Right renal pelvis (tissue), 4 donors: ENCODE measurements at regions not wholly inside any gene's neighbourhood (a gene's known extent, or its start where the extent isn't known, plus 50 kb on each side); places are given as distances from the start of the nearest gene placed in this dataset.
A peak's percentile ranks its signal among the peaks of the same experiment; 100 is the strongest.

Source experiments
- DNase-seq, 4 donors: peaks; one replicate each; pipeline ENCODE4 v3.0.0-alpha.2; 2013; ENCODE audit warnings: low read depth in 4 of 4, low spot score in 3 of 4, missing footprints in 1 of 4

DNA sequence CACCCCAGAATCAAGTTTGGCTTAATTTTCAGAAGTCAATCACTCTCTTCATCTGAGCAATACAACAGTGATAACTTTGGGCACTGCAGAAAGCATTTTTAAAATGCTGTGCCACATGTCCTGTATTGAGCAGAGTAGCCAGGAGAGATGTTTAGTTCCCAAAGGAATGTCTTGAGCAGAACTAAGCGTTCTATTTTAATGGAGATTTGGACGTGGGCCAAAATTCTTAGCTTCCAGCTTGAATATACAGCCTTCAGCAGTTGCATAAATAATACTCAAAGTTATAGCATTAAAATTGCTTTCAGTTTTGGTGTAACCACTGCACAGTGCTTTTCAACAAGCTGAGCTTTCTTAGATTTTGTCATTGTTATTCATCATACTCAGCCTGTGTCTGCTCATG lies 679.2 kb downstream of the NLGN4X start:
- DNase-seq: peak in 1 of 4 donors; percentile 17

DNA sequence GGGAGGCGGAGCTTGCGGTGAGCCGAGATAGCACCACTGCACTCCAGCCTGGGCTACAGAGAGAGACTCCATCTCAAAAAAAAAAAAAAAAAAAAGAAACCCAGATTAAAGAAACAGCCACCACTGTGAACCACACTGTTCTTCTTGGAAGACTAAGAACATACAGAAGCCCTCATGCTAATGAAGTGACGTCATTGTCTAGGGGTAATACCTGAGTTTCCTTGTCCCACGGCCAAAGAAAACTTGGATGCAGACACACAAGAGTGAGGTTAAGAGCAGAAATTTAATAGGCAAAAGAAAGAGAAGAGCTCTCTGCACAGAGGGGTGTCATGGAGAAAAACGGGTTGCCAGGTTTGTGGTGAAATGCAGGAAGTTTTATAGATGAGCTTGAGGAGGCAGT lies 691.6 kb downstream of the NLGN4X start:
- DNase-seq: no peak

DNA sequence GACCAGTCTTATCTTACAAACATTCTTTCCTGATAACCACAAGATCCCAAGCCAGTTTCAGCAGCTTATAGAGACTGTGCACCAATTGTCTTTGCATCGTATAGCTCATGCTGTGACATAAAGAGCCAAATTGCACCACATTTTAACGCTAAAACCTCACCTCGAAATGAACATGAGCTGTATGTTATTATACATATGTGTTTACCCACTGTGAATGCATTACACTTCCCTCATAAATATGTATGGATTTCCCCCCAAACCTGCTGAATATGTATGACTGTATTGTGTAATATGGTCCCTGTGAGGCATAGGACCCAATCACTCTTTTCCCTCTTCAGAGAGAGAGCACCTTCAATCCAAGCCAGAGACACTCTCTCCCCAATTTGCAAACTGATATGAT lies 692.4 kb downstream of the NLGN4X start:
- DNase-seq: no peak

DNA sequence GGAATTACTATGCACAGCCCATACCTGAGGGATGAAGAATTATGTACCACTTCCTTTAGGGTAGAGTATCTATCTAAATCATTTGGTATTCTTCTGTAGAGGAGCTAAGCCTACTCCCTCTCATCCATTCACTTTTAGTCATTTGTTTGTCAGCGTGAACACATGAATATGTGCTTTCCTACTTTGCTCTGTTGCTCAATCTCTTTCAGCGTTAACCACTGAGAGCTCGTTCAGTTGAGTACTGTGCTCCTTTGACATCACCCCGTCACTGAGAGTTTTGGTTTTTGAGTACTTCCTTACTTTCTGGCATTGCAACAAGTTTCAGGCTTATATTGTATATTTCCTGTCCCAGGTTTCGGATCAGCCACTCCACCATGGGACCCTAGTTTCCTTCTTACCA lies 700.6 kb downstream of the NLGN4X start:
- DNase-seq: no peak

DNA sequence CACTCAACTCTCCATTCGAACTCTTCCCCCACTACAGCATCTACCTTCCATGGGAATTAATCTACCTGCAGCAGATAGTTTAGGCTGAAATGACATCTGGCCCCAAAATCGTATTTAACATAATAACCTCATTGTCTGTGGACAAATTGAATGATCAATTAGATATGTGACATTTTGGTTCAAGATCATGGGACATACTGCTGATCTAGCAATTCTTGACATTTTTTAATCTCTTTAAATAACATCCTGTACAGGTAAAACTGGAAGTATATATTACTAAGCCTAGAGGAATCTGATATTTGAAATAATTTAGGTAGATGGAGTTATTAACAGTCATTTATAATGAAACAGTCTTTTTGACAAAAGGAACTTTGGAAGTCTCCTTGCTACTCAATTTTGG lies 702.5 kb downstream of the NLGN4X start:
- DNase-seq: no peak

DNA sequence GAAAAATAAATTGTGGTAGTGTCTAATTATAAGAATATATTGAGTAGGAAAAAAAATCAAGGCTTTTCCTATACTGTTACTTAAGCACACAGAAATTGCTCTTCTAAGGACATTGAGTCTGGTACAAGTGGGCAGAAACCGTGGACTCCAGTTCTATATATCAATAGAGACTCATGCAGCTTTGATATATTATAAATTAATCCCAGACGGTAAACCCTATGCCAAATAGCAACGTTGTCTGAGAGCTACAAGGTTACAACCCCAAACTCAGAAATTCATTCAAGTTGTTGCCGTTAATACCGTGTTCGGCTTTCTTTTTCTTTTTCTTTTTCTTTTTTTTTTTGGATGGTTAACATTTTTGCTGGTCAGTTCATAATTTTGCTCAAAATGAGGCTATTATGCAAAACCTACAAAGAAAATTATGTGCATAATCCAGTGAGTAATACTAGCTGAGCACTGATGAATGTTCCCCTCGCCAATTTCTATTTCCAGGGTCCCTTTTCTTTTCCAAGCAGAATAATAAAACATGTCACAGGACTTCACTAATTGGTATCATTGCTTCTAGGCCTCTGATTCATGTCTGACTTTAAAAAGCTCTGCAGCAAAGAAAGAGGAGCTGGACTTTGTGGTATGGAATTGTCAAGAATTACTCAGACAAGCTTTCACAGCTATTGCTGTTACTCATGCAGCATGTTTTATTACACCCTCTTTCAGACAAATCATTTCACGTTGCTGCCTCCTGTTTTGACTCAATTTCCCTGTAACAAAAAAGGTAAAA lies 737.7 kb downstream of the NLGN4X start:
- DNase-seq: no peak

GRCh38 chrX:5474282-5474681 lies 754.4 kb downstream of the NLGN4X start:
- no peak for DNase-seq

GRCh38 chrX:5458300-5458842 lies 770.3 kb downstream of the NLGN4X start:
- no peak for DNase-seq

GRCh38 chrX:5449323-5449722 lies 779.3 kb downstream of the NLGN4X start:
- DNase-seq: no peak

DNA sequence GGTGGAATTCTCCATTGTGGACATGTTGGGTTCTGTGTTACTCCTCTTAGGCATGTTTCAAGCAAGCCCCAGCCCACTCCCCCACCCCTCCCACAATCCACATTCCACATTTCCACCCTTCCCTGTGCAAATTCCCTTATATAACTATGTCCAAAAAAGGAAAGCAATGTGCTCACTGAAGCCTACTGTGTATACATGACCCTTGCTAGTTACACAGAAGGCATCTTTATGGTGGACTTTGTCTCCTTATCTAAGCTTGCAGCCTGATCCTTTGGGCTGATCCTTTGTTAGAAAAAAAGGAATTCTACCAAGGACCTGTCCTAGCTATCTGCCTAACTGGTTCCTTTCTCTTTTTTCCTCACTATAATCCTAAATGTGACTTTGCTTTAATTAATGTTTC lies 796.8 kb downstream of the NLGN4X start:
- no peak for DNase-seq

GRCh38 chrX:5425119-5425518 lies 803.5 kb downstream of the NLGN4X start:
- no peak for DNase-seq

- no peak for DNase-seq
Measured at GRCh38 chrX:5417381-5417780, 811.3 kb downstream of the NLGN4X start.

GRCh38 chrX:5415738-5416137 lies 812.9 kb downstream of the NLGN4X start:
- no peak for DNase-seq

DNA sequence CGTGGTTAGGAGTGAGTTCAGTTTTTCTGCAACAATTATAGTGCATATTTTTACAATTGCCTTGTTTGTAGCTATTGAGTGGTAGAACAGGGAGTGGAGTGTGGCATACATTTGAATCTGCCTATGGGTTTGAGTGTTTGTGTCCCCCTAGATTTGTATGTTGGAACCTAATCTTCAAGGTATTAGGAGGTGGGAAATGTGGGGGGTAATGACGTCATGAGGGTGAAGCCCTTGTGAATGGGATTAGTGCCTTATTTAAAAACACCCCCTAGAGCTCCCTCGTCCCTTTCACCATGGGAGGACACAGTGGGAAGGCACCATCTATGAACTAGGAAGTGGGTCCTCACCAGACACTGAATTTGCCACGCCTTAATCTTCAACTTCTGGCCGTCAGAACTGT lies 819.6 kb downstream of the NLGN4X start:
- no peak for DNase-seq

- no peak for DNase-seq
Measured at GRCh38 chrX:5402461-5402860, 826.2 kb downstream of the NLGN4X start.

DNA sequence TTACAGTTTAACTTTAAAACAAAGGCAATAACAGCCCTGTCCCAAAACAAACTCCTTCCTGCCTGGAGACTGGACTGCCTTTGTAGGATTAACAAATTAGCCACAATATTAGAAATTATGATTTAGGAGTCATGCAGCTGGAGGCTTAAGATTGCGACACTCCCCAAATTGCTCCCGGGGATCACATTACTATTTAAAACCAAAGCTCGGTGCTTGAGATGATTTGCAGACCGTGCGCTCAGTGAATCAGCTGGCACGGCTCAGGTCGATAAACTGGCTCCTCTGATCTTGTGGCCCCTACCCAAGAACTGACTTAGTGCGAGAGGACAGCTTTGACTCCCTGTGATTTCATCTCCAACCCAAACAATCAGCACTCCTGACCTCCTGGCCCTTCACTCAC lies 829.3 kb downstream of the NLGN4X start:
- no peak for DNase-seq

GRCh38 chrX:5397409-5397808 lies 831.3 kb downstream of the NLGN4X start:
- DNase-seq: no peak

DNA sequence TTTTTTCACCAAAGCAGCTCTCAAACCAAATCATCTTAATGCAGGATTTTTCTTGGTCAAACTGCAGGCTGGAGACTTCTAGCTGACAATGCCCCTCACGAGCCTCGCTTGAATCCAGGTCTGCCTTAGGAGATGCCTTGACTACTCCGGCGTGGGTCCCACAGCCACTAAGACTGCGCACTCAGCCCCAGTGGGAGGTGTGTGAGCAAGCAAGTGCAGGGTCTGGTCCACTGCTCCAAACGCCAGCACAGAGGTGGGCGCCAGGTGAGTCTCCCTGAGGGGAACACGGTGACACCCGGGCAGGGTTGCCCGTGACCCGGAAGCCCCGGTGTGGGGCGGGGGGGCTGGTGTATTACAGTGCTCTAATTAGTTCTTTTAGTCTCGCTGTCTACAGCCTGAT lies 838.3 kb downstream of the NLGN4X start:
- no peak for DNase-seq

DNA sequence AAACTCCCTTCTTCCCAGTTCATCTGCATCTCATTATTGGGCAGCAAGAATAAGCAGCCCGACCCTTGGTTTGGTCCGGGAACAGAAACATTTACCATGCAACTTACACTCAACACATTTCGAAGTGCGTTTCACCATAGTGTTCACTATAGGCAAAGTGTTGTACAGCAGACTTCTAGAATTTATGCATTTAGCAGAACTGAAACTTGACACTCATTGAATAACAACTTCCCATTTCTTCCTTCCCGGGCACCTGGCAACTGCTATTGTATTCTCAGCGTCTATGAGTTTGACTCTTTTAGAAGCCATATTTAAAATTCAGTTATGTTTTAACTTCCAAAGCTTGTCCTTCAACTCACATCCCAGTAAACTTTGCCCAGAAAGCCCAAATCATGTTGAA lies 840.6 kb downstream of the NLGN4X start:
- DNase-seq: no peak

GRCh38 chrX:5380426-5380825 lies 848.2 kb downstream of the NLGN4X start:
- DNase-seq: no peak

DNA sequence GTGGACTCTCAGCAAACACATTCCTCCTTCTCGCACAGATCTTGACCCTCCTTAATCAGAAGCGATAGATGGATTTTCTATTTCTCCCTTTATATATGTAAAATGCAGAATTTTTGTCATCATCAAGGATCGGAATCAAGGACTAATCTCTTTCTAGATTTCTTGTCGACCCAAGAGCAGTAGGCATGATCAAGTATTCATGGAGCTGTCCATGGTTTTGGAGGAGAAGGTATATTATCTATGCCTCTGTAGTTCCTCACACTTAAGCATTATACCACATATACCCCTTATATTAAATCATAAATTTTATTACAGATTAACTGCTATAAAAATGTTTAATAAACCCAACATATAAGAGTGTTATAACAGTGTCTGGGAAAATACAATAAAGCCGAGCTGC lies 886.8 kb downstream of the NLGN4X start:
- DNase-seq: no peak

DNA sequence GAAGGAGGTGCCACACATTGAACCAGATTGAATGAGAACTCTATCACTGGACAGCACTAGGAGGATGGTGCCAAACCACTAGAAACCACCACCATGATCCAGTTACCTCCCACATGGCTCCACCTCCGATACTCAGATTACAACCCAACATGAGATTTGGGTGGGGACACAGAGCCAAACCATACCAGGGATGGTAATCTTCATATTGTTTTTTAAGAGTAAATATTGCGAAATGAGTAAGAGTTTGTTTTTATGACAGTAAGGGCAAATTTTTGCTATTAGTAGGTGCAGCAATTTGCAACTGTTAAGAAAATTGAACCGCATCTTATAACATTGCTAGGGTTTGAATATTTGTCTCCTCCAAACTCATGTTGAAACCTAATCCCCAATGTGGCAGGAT lies 891.5 kb downstream of the NLGN4X start:
- DNase-seq: no peak

GRCh38 chrX:5324546-5324945 lies 904.1 kb downstream of the NLGN4X start:
- no peak for DNase-seq
